ENCODE measurements at regions not wholly inside any gene's neighbourhood (a gene's known extent, or its start where the extent isn't known, plus 50 kb on each side); places are given as distances from the start of the nearest gene placed in this dataset.

- DNase-seq: no peak
- CTCF ChIA-PET: no interaction called here
- H3K27me3 Mint-ChIP-seq: no peaks in the 10 kb centered on the region
Measured at GRCh38 chr13:53136554-53137215, 108.1 kb downstream of the OLFM4 start.

GRCh38 chr13:53137779-53138178 lies 109.2 kb downstream of the OLFM4 start:
- no peak overlapping the region for H3K27ac ChIP-seq (ENCODE audit: low read depth, low read length)
- ChIA-PET CTCF (no interaction called here), POLR2A (no interaction called here)
- Mint-ChIP-seq H3K36me3 (no peaks in the 10 kb centered on the region), H3K27ac (no peak overlapping the region), H3K9me3 (no peaks in the 10 kb centered on the region), H3K4me1 (no peaks in the 10 kb centered on the region), H3K4me3 (no peak overlapping the region), H3K27me3 (no peaks in the 10 kb centered on the region)
- H3K4me1 ChIP-seq (ENCODE audit: insufficient read depth, low read length): no peaks in the 10 kb centered on the region
- H3K27me3 ChIP-seq (ENCODE audit: insufficient read depth, low read length, poor library complexity, severe bottlenecking): no peaks in the 10 kb centered on the region
- no peak for DNase-seq
- no peaks in the 10 kb centered on the region for H3K36me3 ChIP-seq (ENCODE audit: insufficient read depth, low read length)
- H3K9me3 ChIP-seq (ENCODE audit: low read length): no peaks in the 10 kb centered on the region
- no peak overlapping the region for H3K4me3 ChIP-seq (ENCODE audit: low read length)

More at GRCh38 chr13:53136554-53137215, 108.1 kb downstream of the OLFM4 start:
- POLR2A ChIA-PET: no interaction called here
- H3K4me1 ChIP-seq (ENCODE audit: insufficient read depth, low read length): no peaks in the 10 kb centered on the region
- H3K4me3 ChIP-seq (ENCODE audit: low read length): no peak overlapping the region
- H3K36me3 ChIP-seq (ENCODE audit: insufficient read depth, low read length): no peaks in the 10 kb centered on the region
- H3K9me3 ChIP-seq (ENCODE audit: low read length): no peaks in the 10 kb centered on the region
- no peak overlapping the region for H3K27ac Mint-ChIP-seq
- no peaks in the 10 kb centered on the region for H3K9me3 Mint-ChIP-seq
- no peak overlapping the region for H3K4me3 Mint-ChIP-seq
- H3K27me3 ChIP-seq (ENCODE audit: insufficient read depth, low read length, poor library complexity, severe bottlenecking): no peaks in the 10 kb centered on the region
- H3K4me1 Mint-ChIP-seq: no peaks in the 10 kb centered on the region
- H3K27ac ChIP-seq (ENCODE audit: low read depth, low read length): no peak overlapping the region
- H3K36me3 Mint-ChIP-seq: no peaks in the 10 kb centered on the region

GRCh38 chr13:53138376-53139036 lies 109.9 kb downstream of the OLFM4 start:
- no peak for DNase-seq
- no peaks in the 10 kb centered on the region for H3K4me1 Mint-ChIP-seq
- no peak overlapping the region for H3K4me3 ChIP-seq (ENCODE audit: low read length)
- ChIA-PET POLR2A (no interaction called here), CTCF (no interaction called here)
- H3K27ac ChIP-seq (ENCODE audit: low read depth, low read length): no peak overlapping the region
- no peaks in the 10 kb centered on the region for H3K36me3 Mint-ChIP-seq
- H3K27me3 Mint-ChIP-seq: no peaks in the 10 kb centered on the region
- no peak overlapping the region for H3K4me3 Mint-ChIP-seq
- H3K9me3 Mint-ChIP-seq: no peaks in the 10 kb centered on the region
- H3K27me3 ChIP-seq (ENCODE audit: insufficient read depth, low read length, poor library complexity, severe bottlenecking): no peaks in the 10 kb centered on the region
- H3K36me3 ChIP-seq (ENCODE audit: insufficient read depth, low read length): no peaks in the 10 kb centered on the region
- no peak overlapping the region for H3K27ac Mint-ChIP-seq
- H3K4me1 ChIP-seq (ENCODE audit: insufficient read depth, low read length): no peaks in the 10 kb centered on the region
- no peaks in the 10 kb centered on the region for H3K9me3 ChIP-seq (ENCODE audit: low read length)

GRCh38 chr13:53141336-53141735 lies 112.7 kb downstream of the OLFM4 start:
- Mint-ChIP-seq H3K4me3 (no peak overlapping the region), H3K36me3 (no peaks in the 10 kb centered on the region)
- CTCF ChIA-PET: no interaction called here

GRCh38 chr13:53142306-53142705 lies 113.7 kb downstream of the OLFM4 start:
- CTCF ChIA-PET: no interaction called here

More at GRCh38 chr13:53141336-53141735, 112.7 kb downstream of the OLFM4 start:
- no peak overlapping the region for H3K4me3 ChIP-seq (ENCODE audit: low read length)
- no peaks in the 10 kb centered on the region for H3K9me3 ChIP-seq (ENCODE audit: low read length)
- H3K36me3 ChIP-seq (ENCODE audit: insufficient read depth, low read length): no peaks in the 10 kb centered on the region
- no peaks in the 10 kb centered on the region for H3K4me1 ChIP-seq (ENCODE audit: insufficient read depth, low read length)
- no peaks in the 10 kb centered on the region for H3K9me3 Mint-ChIP-seq
- peaks cover 0 to 4% of the 10 kb centered on the region in 2 donors for H3K27me3 Mint-ChIP-seq
- no peak overlapping the region for H3K27ac Mint-ChIP-seq
- no peaks in the 10 kb centered on the region for H3K27me3 ChIP-seq (ENCODE audit: insufficient read depth, low read length, poor library complexity, severe bottlenecking)
- no peaks in the 10 kb centered on the region for H3K4me1 Mint-ChIP-seq
- DNase-seq: no peak
- no peak overlapping the region for H3K27ac ChIP-seq (ENCODE audit: low read depth, low read length)
- POLR2A ChIA-PET: no interaction called here

GRCh38 chr13:53143757-53144339 lies 115.2 kb downstream of the OLFM4 start:
- H3K9me3 Mint-ChIP-seq: no peaks in the 10 kb centered on the region
- H3K27ac ChIP-seq (ENCODE audit: low read depth, low read length): no peak overlapping the region
- no peak overlapping the region for H3K4me3 Mint-ChIP-seq
- no peak overlapping the region for H3K4me3 ChIP-seq (ENCODE audit: low read length)
- H3K36me3 ChIP-seq (ENCODE audit: insufficient read depth, low read length): no peaks in the 10 kb centered on the region
- H3K4me1 ChIP-seq (ENCODE audit: insufficient read depth, low read length): no peaks in the 10 kb centered on the region
- ChIA-PET CTCF (no interaction called here), POLR2A (no interaction called here)
- H3K9me3 ChIP-seq (ENCODE audit: low read length): no peaks in the 10 kb centered on the region
- H3K27me3 Mint-ChIP-seq: peaks cover 0 to 4% of the 10 kb centered on the region in 2 donors
- H3K27me3 ChIP-seq (ENCODE audit: insufficient read depth, low read length, poor library complexity, severe bottlenecking): no peaks in the 10 kb centered on the region
- H3K27ac Mint-ChIP-seq: no peak overlapping the region
- H3K36me3 Mint-ChIP-seq: no peaks in the 10 kb centered on the region
- no peak for DNase-seq
- no peaks in the 10 kb centered on the region for H3K4me1 Mint-ChIP-seq

More at GRCh38 chr13:53142306-53142705, 113.7 kb downstream of the OLFM4 start:
- Histone ChIP-seq H3K9me3 (ENCODE audit: low read length) (no peaks in the 10 kb centered on the region), H3K4me1 (ENCODE audit: insufficient read depth, low read length) (no peaks in the 10 kb centered on the region), H3K27me3 (ENCODE audit: insufficient read depth, low read length, poor library complexity, severe bottlenecking) (no peaks in the 10 kb centered on the region), H3K36me3 (ENCODE audit: insufficient read depth, low read length) (no peaks in the 10 kb centered on the region), H3K4me3 (ENCODE audit: low read length) (no peak overlapping the region), H3K27ac (ENCODE audit: low read depth, low read length) (no peak overlapping the region)
- no peak overlapping the region for H3K4me3 Mint-ChIP-seq
- no peaks in the 10 kb centered on the region for H3K4me1 Mint-ChIP-seq
- H3K36me3 Mint-ChIP-seq: no peaks in the 10 kb centered on the region
- no peak for DNase-seq
- H3K27me3 Mint-ChIP-seq: peaks cover 0 to 4% of the 10 kb centered on the region in 2 donors
- no peaks in the 10 kb centered on the region for H3K9me3 Mint-ChIP-seq
- no peak overlapping the region for H3K27ac Mint-ChIP-seq
- POLR2A ChIA-PET: no interaction called here

GRCh38 chr13:53144826-53145225 lies 116.2 kb downstream of the OLFM4 start:
- Mint-ChIP-seq H3K4me3 (no peak overlapping the region), H3K4me1 (no peaks in the 10 kb centered on the region), H3K27ac (no peak overlapping the region), H3K27me3 (peaks cover 0 to 7% of the 10 kb centered on the region in 2 donors), H3K9me3 (no peaks in the 10 kb centered on the region), H3K36me3 (no peaks in the 10 kb centered on the region)
- no peak overlapping the region for H3K27ac ChIP-seq (ENCODE audit: low read depth, low read length)
- no peaks in the 10 kb centered on the region for H3K4me1 ChIP-seq (ENCODE audit: insufficient read depth, low read length)
- ChIA-PET POLR2A (no interaction called here), CTCF (no interaction called here)
- H3K4me3 ChIP-seq (ENCODE audit: low read length): no peak overlapping the region
- H3K27me3 ChIP-seq (ENCODE audit: insufficient read depth, low read length, poor library complexity, severe bottlenecking): no peaks in the 10 kb centered on the region
- H3K36me3 ChIP-seq (ENCODE audit: insufficient read depth, low read length): no peaks in the 10 kb centered on the region
- H3K9me3 ChIP-seq (ENCODE audit: low read length): no peaks in the 10 kb centered on the region
- DNase-seq: no peak

- Mint-ChIP-seq H3K4me1 (no peaks in the 10 kb centered on the region), H3K27me3 (peaks cover 2 to 6% of the 10 kb centered on the region in 2 donors), H3K4me3 (no peak overlapping the region), H3K36me3 (no peaks in the 10 kb centered on the region), H3K27ac (no peak overlapping the region), H3K9me3 (no peaks in the 10 kb centered on the region)
- Histone ChIP-seq H3K27me3 (ENCODE audit: insufficient read depth, low read length, poor library complexity, severe bottlenecking) (no peaks in the 10 kb centered on the region), H3K4me1 (ENCODE audit: insufficient read depth, low read length) (no peaks in the 10 kb centered on the region), H3K4me3 (ENCODE audit: low read length) (no peak overlapping the region), H3K36me3 (ENCODE audit: insufficient read depth, low read length) (no peaks in the 10 kb centered on the region), H3K27ac (ENCODE audit: low read depth, low read length) (no peak overlapping the region), H3K9me3 (ENCODE audit: low read length) (no peaks in the 10 kb centered on the region)
- ChIA-PET POLR2A (no interaction called here), CTCF (no interaction called here)
- no peak for DNase-seq
Measured at GRCh38 chr13:53150568-53150967, 122.0 kb downstream of the OLFM4 start.

Data from CD8-positive, alpha-beta memory T cell (primary cell).